ENCODE measurements at regions not wholly inside any gene's neighbourhood (a gene's known extent, or its start where the extent isn't known, plus 50 kb on each side); places are given as distances from the start of the nearest gene placed in this dataset.
A peak's percentile ranks its signal among the peaks of the same experiment; 100 is the strongest.

GRCh38 chr9:94033383-94033782 is 50.9 kb upstream of the PTPDC1 start:
- no peak for TF ChIP-seq CTCF (IDR thresholded peaks at IDR 0.05 in 8 of 11, conservative IDR thresholded peaks at IDR 0.05 in 3 of 11)
- TF ChIP-seq POLR2AphosphoS5 (IDR thresholded peaks at IDR 0.05) = no peak
- TF ChIP-seq POLR2A (IDR thresholded peaks at IDR 0.05) = no peak
- H3K4me3 ChIP-seq = no peak overlapping the region
- DNase-seq = no peak

GRCh38 chr9:94031946-94032345 is 52.3 kb upstream of the PTPDC1 start:
- DNase-seq = no peak
- Histone ChIP-seq H3K27me3 (replicated peaks in 1 of 7) (peaks cover 0 to 10% (median 0%) of the 10 kb centered on the region in 7 donors), H3K9me3 (no peaks in the 10 kb centered on the region), H3K4me3 (peak overlapping the region in 2 of 8 donors; percentile 75), H3K27ac (no peak overlapping the region), H3K36me3 (no peaks in the 10 kb centered on the region), H3K4me1 (peaks cover 0 to 34% (median 17%) of the 10 kb centered on the region in 6 donors)
- intact Hi-C loops (cut with DNase I; ENCODE audit: low total_unique reads) = no loop called here
- 85 to 96% (median 94%) methylated on average over 3 of the region's 3 CpGs for WGBS, 5 donors
- TF ChIP-seq CTCF (IDR thresholded peaks at IDR 0.05 in 8 of 11, conservative IDR thresholded peaks at IDR 0.05 in 3 of 11) = no peak
- no peak for TF ChIP-seq POLR2A (IDR thresholded peaks at IDR 0.05)
- no peak for TF ChIP-seq POLR2AphosphoS5 (IDR thresholded peaks at IDR 0.05)

More at GRCh38 chr9:94033383-94033782, 50.9 kb upstream of the PTPDC1 start:
- Histone ChIP-seq H3K36me3 (no peaks in the 10 kb centered on the region), H3K27ac (no peak overlapping the region), H3K4me1 (peaks cover 0 to 34% (median 17%) of the 10 kb centered on the region in 6 donors), H3K27me3 (replicated peaks in 1 of 7) (peaks cover 0 to 1% (median 0%) of the 10 kb centered on the region in 7 donors), H3K9me3 (no peaks in the 10 kb centered on the region)
- 71 to 88% (median 85%) methylated on average over 3 of the region's 3 CpGs for WGBS, 5 donors
- intact Hi-C loops (cut with DNase I; ENCODE audit: low total_unique reads) = no loop called here

GRCh38 chr9:94031380-94031779 is 52.9 kb upstream of the PTPDC1 start:
- Histone ChIP-seq H3K9me3 (peaks cover 0 to under 1% (median 0%) of the 10 kb centered on the region in 8 donors), H3K4me1 (peaks cover 0 to 34% (median 17%) of the 10 kb centered on the region in 6 donors), H3K27ac (peak overlapping the region in 1 of 8 donors; percentile 81), H3K27me3 (replicated peaks in 1 of 7) (peaks cover 0 to 13% (median 0%) of the 10 kb centered on the region in 7 donors), H3K36me3 (no peaks in the 10 kb centered on the region), H3K4me3 (peak overlapping the region; percentile 68 to 88 (median 74))
- 64 to 83% (median 74%) methylated on average over 8 of the region's 8 CpGs for WGBS, 5 donors
- TF ChIP-seq CTCF (IDR thresholded peaks at IDR 0.05 in 8 of 11, conservative IDR thresholded peaks at IDR 0.05 in 3 of 11) = no peak
- no peak for TF ChIP-seq POLR2A (IDR thresholded peaks at IDR 0.05)
- no peak for TF ChIP-seq POLR2AphosphoS5 (IDR thresholded peaks at IDR 0.05)
- intact Hi-C loops (cut with DNase I; ENCODE audit: low total_unique reads) = no loop called here
- DNase-seq = no peak

GRCh38 chr9:94030318-94031179 is 53.7 kb upstream of the PTPDC1 start:
- 0 to 1% (median 1%) methylated on average over 41 to 97 of the region's 97 CpGs for WGBS, 5 donors
- Histone ChIP-seq H3K4me3 (peak overlapping the region; percentile 68 to 88 (median 74)), H3K27me3 (replicated peaks in 1 of 7) (peaks cover 0 to 15% (median 0%) of the 10 kb centered on the region in 7 donors), H3K9me3 (peaks cover 0 to 7% (median 0%) of the 10 kb centered on the region in 8 donors), H3K27ac (peak overlapping the region; percentile 73 to 89 (median 81)), H3K4me1 (peaks cover 0 to 34% (median 17%) of the 10 kb centered on the region in 6 donors), H3K36me3 (no peaks in the 10 kb centered on the region)
- intact Hi-C loops (cut with DNase I; ENCODE audit: low total_unique reads) = no loop called here
- peak; percentile 95 for DNase-seq
- TF ChIP-seq CTCF (IDR thresholded peaks at IDR 0.05 in 8 of 11, conservative IDR thresholded peaks at IDR 0.05 in 3 of 11) = peak in 1 of 11 experiments; percentile 20
- peak; percentile 79 to 87 (median 83) for TF ChIP-seq POLR2AphosphoS5 (IDR thresholded peaks at IDR 0.05)
- peak in 1 of 3 donors; percentile 37 for TF ChIP-seq POLR2A (IDR thresholded peaks at IDR 0.05)
